ENCODE measurements at regions not wholly inside any gene's neighbourhood (a gene's known extent, or its start where the extent isn't known, plus 50 kb on each side); places are given as distances from the start of the nearest gene placed in this dataset.

DNA sequence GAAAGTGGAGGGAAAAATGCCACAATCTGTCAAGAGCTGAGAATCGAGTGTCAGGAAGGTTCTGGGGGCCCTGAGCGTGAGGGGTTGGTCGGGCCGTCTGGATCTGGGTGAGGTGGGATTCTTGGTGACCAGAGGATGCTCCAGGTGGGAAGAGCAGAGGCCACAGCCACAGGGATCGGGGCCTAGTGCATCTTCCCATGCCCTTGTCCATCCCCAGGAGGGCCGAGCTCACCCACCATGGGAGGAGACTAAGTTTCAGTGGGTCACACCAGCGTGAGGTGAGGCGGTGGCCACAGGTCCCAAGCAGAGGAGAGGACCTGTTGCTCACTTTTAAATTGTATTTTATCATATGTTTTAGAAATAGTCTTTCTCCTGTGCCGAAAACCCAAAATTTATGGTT, 70.0 kb downstream of the TMEM18 start (continued):
- no peak for TF ChIP-seq ELF1 (IDR thresholded peaks at IDR 0.05)
- TF ChIP-seq MXI1 (IDR thresholded peaks at IDR 0.05; ENCODE audit: low read depth, low read length): no peak
- TF ChIP-seq, protein P1, sequence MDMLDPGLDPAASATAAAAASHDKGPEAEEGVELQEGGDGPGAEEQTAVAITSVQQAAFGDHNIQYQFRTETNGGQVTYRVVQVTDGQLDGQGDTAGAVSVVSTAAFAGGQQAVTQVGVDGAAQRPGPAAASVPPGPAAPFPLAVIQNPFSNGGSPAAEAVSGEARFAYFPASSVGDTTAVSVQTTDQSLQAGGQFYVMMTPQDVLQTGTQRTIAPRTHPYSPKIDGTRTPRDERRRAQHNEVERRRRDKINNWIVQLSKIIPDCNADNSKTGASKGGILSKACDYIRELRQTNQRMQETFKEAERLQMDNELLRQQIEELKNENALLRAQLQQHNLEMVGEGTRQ (IDR thresholded peaks at IDR 0.05; ENCODE audit: borderline replicate concordance, low read depth, low read length): no peak
- TF ChIP-seq GABPA (IDR thresholded peaks at IDR 0.05; ENCODE audit: low read depth): no peak
- no peak for TF ChIP-seq NRF1 (IDR thresholded peaks at IDR 0.05; ENCODE audit: low read depth, low read length)
- no peak for TF ChIP-seq FOXM1 (IDR thresholded peaks at IDR 0.05; ENCODE audit: low read depth)
- TF ChIP-seq, protein P2, sequence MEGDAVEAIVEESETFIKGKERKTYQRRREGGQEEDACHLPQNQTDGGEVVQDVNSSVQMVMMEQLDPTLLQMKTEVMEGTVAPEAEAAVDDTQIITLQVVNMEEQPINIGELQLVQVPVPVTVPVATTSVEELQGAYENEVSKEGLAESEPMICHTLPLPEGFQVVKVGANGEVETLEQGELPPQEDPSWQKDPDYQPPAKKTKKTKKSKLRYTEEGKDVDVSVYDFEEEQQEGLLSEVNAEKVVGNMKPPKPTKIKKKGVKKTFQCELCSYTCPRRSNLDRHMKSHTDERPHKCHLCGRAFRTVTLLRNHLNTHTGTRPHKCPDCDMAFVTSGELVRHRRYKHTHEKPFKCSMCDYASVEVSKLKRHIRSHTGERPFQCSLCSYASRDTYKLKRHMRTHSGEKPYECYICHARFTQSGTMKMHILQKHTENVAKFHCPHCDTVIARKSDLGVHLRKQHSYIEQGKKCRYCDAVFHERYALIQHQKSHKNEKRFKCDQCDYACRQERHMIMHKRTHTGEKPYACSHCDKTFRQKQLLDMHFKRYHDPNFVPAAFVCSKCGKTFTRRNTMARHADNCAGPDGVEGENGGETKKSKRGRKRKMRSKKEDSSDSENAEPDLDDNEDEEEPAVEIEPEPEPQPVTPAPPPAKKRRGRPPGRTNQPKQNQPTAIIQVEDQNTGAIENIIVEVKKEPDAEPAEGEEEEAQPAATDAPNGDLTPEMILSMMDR (IDR thresholded peaks at IDR 0.05): no peak
- no peak for TF ChIP-seq RCOR1 (IDR thresholded peaks at IDR 0.05; ENCODE audit: low read length)

DNA sequence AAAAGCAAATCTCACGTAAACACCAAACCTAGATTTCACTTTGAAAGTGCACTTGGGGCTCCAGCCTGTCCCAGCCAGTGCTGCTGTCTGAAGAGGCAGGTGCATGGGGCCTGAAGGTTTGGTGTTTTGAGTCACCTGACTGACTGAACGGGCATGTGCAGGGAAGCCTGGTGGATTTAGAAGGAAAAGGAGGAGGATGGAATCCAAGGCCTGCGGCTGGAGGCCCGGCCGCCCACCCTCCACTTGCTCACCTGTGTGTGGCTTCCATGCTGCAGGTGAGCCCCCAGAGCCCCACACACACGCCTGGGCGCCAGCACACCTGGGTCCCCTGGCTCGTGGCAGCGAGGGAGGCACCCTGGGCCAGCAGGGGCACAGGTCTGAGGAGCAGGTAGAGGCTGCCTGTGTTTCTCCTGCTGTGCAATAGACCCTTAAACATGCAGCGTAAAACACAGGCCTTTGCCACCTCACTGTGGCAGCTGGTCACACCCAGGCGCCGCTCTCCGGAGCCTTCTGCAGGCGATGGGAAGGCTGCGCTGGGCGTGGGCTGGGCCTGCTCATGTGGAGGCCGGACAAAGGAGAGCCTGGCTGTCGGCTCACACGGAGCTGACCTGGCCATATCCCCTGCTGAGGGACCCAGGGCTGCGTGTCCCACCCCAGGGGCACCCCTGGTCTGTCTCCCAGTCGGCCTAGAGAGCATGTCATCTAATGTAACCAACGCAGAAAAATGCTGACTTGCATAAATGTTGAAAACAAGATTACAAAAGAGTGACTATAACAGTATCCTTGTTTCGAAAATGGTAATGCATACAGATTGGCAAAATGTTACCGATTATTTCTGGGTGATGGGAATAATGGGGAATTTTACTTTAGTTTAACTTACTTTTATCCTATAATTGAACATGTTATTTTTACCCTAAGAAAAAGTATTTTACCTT, 71.3 kb downstream of the TMEM18 start:
- no peak overlapping the region for H3K4me2 ChIP-seq
- H3K4me1 ChIP-seq (ENCODE audit: control insufficient read depth in 1 of 2, insufficient read depth in 2 of 2, low read depth in 1 of 2, low read length in 1 of 2): peaks cover 0 to 33% of the 10 kb centered on the region in 2 experiments; a peak in 2 of 4 replicates
- WGBS (ENCODE audit: low lambda C conversion rate): 71% methylated on average over 19 of the region's 24 CpGs
- no peaks in the 10 kb centered on the region for H3K36me3 ChIP-seq (replicated peaks in 1 of 2; ENCODE audit: control insufficient read depth in 1 of 2, insufficient read depth in 2 of 2, low read length in 1 of 2)
- H3K4me3 ChIP-seq (ENCODE audit: low read depth in 2 of 2, low read length in 1 of 2): no peak overlapping the region
- H3K9me2 ChIP-seq: no peaks in the 10 kb centered on the region
- no peak overlapping the region for H3K9ac ChIP-seq
- CTCF ChIA-PET: interaction anchor here (0.7 kb wide), 1 partner anchor 76 kb away, joined by 3 read pairs; no protein-coding TSS in a partner anchor
- no peaks in the 10 kb centered on the region for H3F3A ChIP-seq (replicated peaks; ENCODE audit: insufficient read depth)
- TF ChIP-seq FOXJ3 (CRISPR knock-in tag; IDR thresholded peaks at IDR 0.05) (no peak), MXI1 (IDR thresholded peaks at IDR 0.05; ENCODE audit: low read depth, low read length) (no peak), EZH2phosphoT487 (IDR thresholded peaks at IDR 0.05; ENCODE audit: borderline replicate concordance, low read depth) (no peak), TAF1 (IDR thresholded peaks at IDR 0.05; ENCODE audit: borderline replicate concordance, low read depth, low read length) (no peak), NRF1 (IDR thresholded peaks at IDR 0.05; ENCODE audit: low read depth, low read length) (no peak), ELF1 (IDR thresholded peaks at IDR 0.05) (no peak), JUND (IDR thresholded peaks at IDR 0.05) (no peak), TCF12 (IDR thresholded peaks at IDR 0.05) (no peak), POLR2AphosphoS5 (IDR thresholded peaks at IDR 0.05; ENCODE audit: low read depth, low read length) (no peak), CHD2 (IDR thresholded peaks at IDR 0.05; ENCODE audit: low read length, partially characterized antibody) (no peak), FOSL2 (IDR thresholded peaks at IDR 0.05; ENCODE audit: borderline replicate concordance, low read depth) (no peak), RXRA (IDR thresholded peaks at IDR 0.05; ENCODE audit: borderline replicate concordance, low read depth) (no peak)
- TF ChIP-seq, protein P3, sequence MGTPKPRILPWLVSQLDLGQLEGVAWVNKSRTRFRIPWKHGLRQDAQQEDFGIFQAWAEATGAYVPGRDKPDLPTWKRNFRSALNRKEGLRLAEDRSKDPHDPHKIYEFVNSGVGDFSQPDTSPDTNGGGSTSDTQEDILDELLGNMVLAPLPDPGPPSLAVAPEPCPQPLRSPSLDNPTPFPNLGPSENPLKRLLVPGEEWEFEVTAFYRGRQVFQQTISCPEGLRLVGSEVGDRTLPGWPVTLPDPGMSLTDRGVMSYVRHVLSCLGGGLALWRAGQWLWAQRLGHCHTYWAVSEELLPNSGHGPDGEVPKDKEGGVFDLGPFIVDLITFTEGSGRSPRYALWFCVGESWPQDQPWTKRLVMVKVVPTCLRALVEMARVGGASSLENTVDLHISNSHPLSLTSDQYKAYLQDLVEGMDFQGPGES (IDR thresholded peaks at IDR 0.05; ENCODE audit: low read depth, low read length): no peak
- TF ChIP-seq, protein P4, sequence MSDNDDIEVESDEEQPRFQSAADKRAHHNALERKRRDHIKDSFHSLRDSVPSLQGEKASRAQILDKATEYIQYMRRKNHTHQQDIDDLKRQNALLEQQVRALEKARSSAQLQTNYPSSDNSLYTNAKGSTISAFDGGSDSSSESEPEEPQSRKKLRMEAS (IDR thresholded peaks at IDR 0.05; ENCODE audit: low read depth): no peak
- no peak overlapping the region for H2AFZ ChIP-seq (ENCODE audit: low read depth)
- POLR2A ChIA-PET: no interaction called here
- peak; percentile 32 for DNase-seq
- H3K79me2 ChIP-seq (ENCODE audit: insufficient read depth): no peaks in the 10 kb centered on the region
- no peaks in the 10 kb centered on the region for H3K9me3 ChIP-seq
- H3K27ac ChIP-seq (ENCODE audit: low read depth in 2 of 2, low read length in 1 of 2): no peak overlapping the region
- H3K27me3 ChIP-seq (ENCODE audit: insufficient read depth): no peaks in the 10 kb centered on the region
- no peaks in the 10 kb centered on the region for H4K20me1 ChIP-seq (ENCODE audit: insufficient read depth)
